ENCODE measurements at regions not wholly inside any gene's neighbourhood (a gene's known extent, or its start where the extent isn't known, plus 50 kb on each side); places are given as distances from the start of the nearest gene placed in this dataset.

- no peaks in the 10 kb centered on the region for H3K36me3 ChIP-seq (replicated peaks in 1 of 2; ENCODE audit: control insufficient read depth in 1 of 2, insufficient read depth in 2 of 2, low read length in 1 of 2)
- no peak overlapping the region for H2AFZ ChIP-seq (ENCODE audit: low read depth)
- H3K4me2 ChIP-seq, result no peak overlapping the region
- H3K4me3 ChIP-seq (ENCODE audit: low read depth in 2 of 2, low read length in 1 of 2), result no peak overlapping the region
- peak overlapping the region; percentile 54 to 71; a peak in 3 of 4 replicates for H3K27ac ChIP-seq (ENCODE audit: low read depth in 2 of 2, low read length in 1 of 2)
- ChIA-PET POLR2A (no interaction called here), CTCF (interaction anchor here (3.6 kb wide), 1 partner anchor 13 kb away, joined by 13 read pairs; no protein-coding TSS in a partner anchor)
- H3K9ac ChIP-seq, result no peak overlapping the region
- WGBS (ENCODE audit: low lambda C conversion rate), result 49% methylated on average over 1 of the region's 1 CpG
- 0 out of 2 replicates have a peak, but pooled peaks have one; percentile 37 for TF ChIP-seq POLR2AphosphoS5 (IDR thresholded peaks at IDR 0.05; ENCODE audit: low read depth, low read length)
- peak; percentile 82 for TF ChIP-seq TCF12 (IDR thresholded peaks at IDR 0.05)
- peak; percentile 58; the same call in 1 of the 2 replicates for TF ChIP-seq PBX3 (IDR thresholded peaks at IDR 0.05)
- peak; percentile 19; the same call in 1 of the 2 replicates for TF ChIP-seq JUND (IDR thresholded peaks at IDR 0.05)
- peak in 1 of 2 experiments; percentile 63; a peak in 1 of 4 replicates for TF ChIP-seq EP300 (IDR thresholded peaks at IDR 0.05; ENCODE audit: borderline replicate concordance in 1 of 2, low read depth in 1 of 2, low read length in 1 of 2)
- TF ChIP-seq IRF3 (IDR thresholded peaks at IDR 0.05; ENCODE audit: low read depth, low read length), result no peak
- TF ChIP-seq FOSL2 (IDR thresholded peaks at IDR 0.05; ENCODE audit: borderline replicate concordance, low read depth), result no peak
- peaks cover 0 to 2% of the 10 kb centered on the region in 2 experiments; a peak in 2 of 4 replicates for H3K4me1 ChIP-seq (ENCODE audit: control insufficient read depth in 1 of 2, insufficient read depth in 2 of 2, low read depth in 1 of 2, low read length in 1 of 2)
- no peaks in the 10 kb centered on the region for H3K9me3 ChIP-seq
- H4K20me1 ChIP-seq (ENCODE audit: insufficient read depth), result no peaks in the 10 kb centered on the region
- no peak for DNase-seq
- H3K9me2 ChIP-seq, result no peaks in the 10 kb centered on the region
- peaks cover 6% of the 10 kb centered on the region for H3F3A ChIP-seq (replicated peaks; ENCODE audit: insufficient read depth)
- H3K79me2 ChIP-seq (ENCODE audit: insufficient read depth), result no peaks in the 10 kb centered on the region
- H3K27me3 ChIP-seq (ENCODE audit: insufficient read depth), result no peaks in the 10 kb centered on the region
Measured at GRCh38 chr13:107190065-107190464, 622.1 kb upstream of the ARGLU1 start.

GRCh38 chr13:107185889-107186288 is 618.0 kb upstream of the ARGLU1 start:
- Histone ChIP-seq H3K36me3 (replicated peaks in 1 of 2; ENCODE audit: control insufficient read depth in 1 of 2, insufficient read depth in 2 of 2, low read length in 1 of 2) (no peaks in the 10 kb centered on the region), H3K4me3 (ENCODE audit: low read depth in 2 of 2, low read length in 1 of 2) (no peak overlapping the region), H3K27me3 (ENCODE audit: insufficient read depth) (no peaks in the 10 kb centered on the region), H3K27ac (ENCODE audit: low read depth in 2 of 2, low read length in 1 of 2) (peak overlapping the region; percentile 44 to 46; a peak in 3 of 4 replicates), H3K9me2 (peaks cover 8% of the 10 kb centered on the region; the same call in 1 of the 2 replicates), H3K4me1 (ENCODE audit: control insufficient read depth in 1 of 2, insufficient read depth in 2 of 2, low read depth in 1 of 2, low read length in 1 of 2) (peaks cover 0 to 2% of the 10 kb centered on the region in 2 experiments; a peak in 2 of 4 replicates), H3K79me2 (ENCODE audit: insufficient read depth) (no peaks in the 10 kb centered on the region), H3K4me2 (0 out of 2 replicates have a peak overlapping the region, but pooled peaks have one; percentile 38), H3K9ac (no peak overlapping the region), H4K20me1 (ENCODE audit: insufficient read depth) (no peaks in the 10 kb centered on the region), H3K9me3 (no peaks in the 10 kb centered on the region), H2AFZ (ENCODE audit: low read depth) (peak overlapping the region; percentile 42; the same call in 1 of the 2 replicates), H3F3A (replicated peaks; ENCODE audit: insufficient read depth) (peaks cover 11% of the 10 kb centered on the region)
- WGBS (ENCODE audit: low lambda C conversion rate), result 54% methylated on average over 4 of the region's 4 CpGs
- ChIA-PET CTCF (interaction anchor here (0.6 kb wide), 1 partner anchor 20 kb away, joined by 3 read pairs; no protein-coding TSS in a partner anchor), POLR2A (no interaction called here)
- TF ChIP-seq TCF12 (IDR thresholded peaks at IDR 0.05), result peak; percentile 14; the same call in 1 of the 2 replicates
- no peak for TF ChIP-seq TAF1 (IDR thresholded peaks at IDR 0.05; ENCODE audit: borderline replicate concordance, low read depth, low read length)
- peak; percentile 45 for TF ChIP-seq JUND (IDR thresholded peaks at IDR 0.05)
- no peak for TF ChIP-seq MEF2A (IDR thresholded peaks at IDR 0.05; ENCODE audit: borderline replicate concordance, low read depth)
- no peak for TF ChIP-seq GABPA (IDR thresholded peaks at IDR 0.05; ENCODE audit: low read depth)
- TF ChIP-seq FOSL2 (IDR thresholded peaks at IDR 0.05; ENCODE audit: borderline replicate concordance, low read depth), result peak; percentile 52; the same call in 1 of the 2 replicates
- no peak for TF ChIP-seq USF2 (IDR thresholded peaks at IDR 0.05; ENCODE audit: borderline replicate concordance, low read depth, low read length)
- DNase-seq, result no peak
